ENCODE measurements at regions not wholly inside any gene's neighbourhood (a gene's known extent, or its start where the extent isn't known, plus 50 kb on each side); places are given as distances from the start of the nearest gene placed in this dataset.
"Not testable (repeated sequence)": the region's sequence is repeated elsewhere in the genome, so short reads cannot be mapped to it uniquely, and the experiment has no call there.

DNA sequence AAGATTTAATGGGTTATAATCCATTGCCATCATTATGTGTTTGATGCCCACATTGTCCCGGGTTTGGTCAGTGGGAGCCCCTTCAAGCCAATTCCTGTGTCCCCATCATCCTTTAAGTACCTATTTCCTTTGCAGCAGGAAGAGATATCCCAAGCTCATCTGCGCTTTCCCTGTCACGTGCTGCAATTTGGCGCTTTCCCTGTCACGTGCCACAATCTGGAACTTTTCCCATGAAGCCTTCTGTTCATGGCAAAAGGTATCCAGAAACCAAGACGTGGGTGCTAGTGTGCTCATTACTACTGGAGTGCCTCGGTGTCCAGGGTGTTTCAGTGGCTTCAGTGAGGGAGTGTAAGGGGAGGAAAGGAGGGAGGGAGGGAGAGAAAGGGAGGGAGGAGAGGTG lies 168.5 kb downstream of the NPIPB11 start:
- DNase-seq = no peak
- no peaks in the 10 kb centered on the region for H3K27me3 ChIP-seq
- no peak overlapping the region for H3K27ac ChIP-seq
- intact Hi-C loops (cut with DNase I) = no loop called here
- H3K4me1 ChIP-seq = no peaks in the 10 kb centered on the region
- H3K9me3 ChIP-seq = no peaks in the 10 kb centered on the region
- TF ChIP-seq POLR2A (IDR thresholded peaks at IDR 0.05) (no peak), CTCF (IDR thresholded peaks at IDR 0.05) (no peak)
- 85% methylated on average over 7 of the region's 7 CpGs for WGBS, 2 donors
- H3K4me3 ChIP-seq (replicated peaks in 1 of 3) = no peak overlapping the region
- H3K36me3 ChIP-seq = no peaks in the 10 kb centered on the region

- H3K9me3 ChIP-seq; H3K27me3 ChIP-seq; H3K27ac ChIP-seq; intact Hi-C loops (cut with DNase I); H3K4me3 ChIP-seq (replicated peaks in 1 of 3); H3K4me1 ChIP-seq; H3K36me3 ChIP-seq; DNase-seq: not testable (repeated sequence)
- WGBS, 2 donors = 97 to 99% methylated on average over 15 of the region's 15 CpGs
These were observed 169.0 kb downstream of the NPIPB11 start for GRCh38 chr16:29237495-29237894.

- intact Hi-C loops (cut with DNase I); H3K36me3 ChIP-seq; H3K4me3 ChIP-seq (replicated peaks in 1 of 3); H3K9me3 ChIP-seq; H3K27ac ChIP-seq; H3K27me3 ChIP-seq; DNase-seq; H3K4me1 ChIP-seq: not testable (repeated sequence)
- 93 to 96% methylated on average over 28 to 30 of the region's 30 CpGs for WGBS, 2 donors
These were observed 169.5 kb downstream of the NPIPB11 start for GRCh38 chr16:29237023-29237422.

DNA sequence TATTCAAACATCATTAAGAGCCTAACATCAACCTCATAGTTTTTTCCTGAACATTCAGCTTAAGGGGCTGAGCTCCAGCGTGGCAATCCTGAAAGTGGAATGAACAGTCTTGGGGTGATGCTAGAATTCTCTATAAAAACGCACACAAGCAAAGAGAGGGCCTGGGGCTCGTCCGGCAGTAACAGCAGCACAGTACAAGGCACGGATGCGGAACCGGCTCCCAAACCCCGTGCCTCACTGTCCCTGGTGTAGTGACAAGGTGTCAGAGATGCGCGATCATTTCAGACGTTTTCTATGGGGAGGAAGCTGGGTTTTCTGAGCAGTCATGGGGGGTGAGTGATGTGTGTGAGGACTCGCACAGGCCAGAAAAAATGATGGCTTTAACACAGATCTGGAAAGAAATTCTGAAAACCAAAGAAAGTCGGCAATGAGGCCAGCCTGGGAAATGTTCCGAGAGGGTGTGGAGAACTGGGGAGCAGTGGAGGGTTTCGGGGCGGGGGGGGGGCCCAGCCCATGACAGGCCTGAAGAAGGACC lies 170.6 kb downstream of the NPIPB11 start:
- H3K4me3 ChIP-seq (replicated peaks in 1 of 3); DNase-seq; intact Hi-C loops (cut with DNase I); H3K27ac ChIP-seq; H3K36me3 ChIP-seq; H3K4me1 ChIP-seq; H3K27me3 ChIP-seq; H3K9me3 ChIP-seq: not testable (repeated sequence)
- WGBS, 2 donors = 88 to 90% methylated on average over 15 to 16 of the region's 16 CpGs

DNA sequence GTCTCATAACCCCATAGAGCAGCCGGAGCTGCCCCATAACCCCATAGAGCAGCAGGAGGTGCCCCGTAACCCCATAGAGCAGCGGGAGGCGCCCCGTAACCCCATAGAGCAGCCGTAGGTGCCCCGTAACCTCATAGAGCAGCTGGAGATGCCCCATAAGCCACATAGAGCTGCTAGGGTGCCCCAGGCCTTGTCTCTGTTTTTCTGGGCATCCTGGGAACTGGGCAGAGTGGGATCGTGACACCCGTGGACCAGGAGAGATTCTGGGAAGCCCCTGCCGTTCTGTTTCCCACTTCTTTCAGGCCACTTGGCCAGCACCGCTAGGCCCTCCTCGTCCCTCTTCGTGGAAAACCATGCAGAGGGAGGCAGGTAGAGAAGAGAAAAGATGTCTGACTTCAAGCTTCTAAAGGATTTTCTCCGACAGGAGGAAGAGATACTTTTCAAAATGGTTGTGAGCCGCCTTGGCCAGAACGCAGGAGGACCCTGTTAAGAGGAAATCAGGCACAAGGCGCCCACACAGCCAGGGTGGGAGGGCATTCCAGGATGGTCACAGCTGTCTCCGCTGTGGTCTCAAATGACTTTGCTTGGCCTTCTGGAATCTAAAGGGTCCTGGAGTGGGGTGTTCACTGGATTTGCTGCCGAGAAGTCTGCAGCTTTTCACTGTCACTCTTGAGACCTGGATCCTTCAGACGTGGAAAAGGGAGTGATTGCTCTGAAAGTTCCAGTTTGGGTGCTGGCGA lies 171.8 kb downstream of the NPIPB11 start:
- intact Hi-C loops (cut with DNase I); H3K4me3 ChIP-seq (replicated peaks in 1 of 3); H3K36me3 ChIP-seq; H3K27me3 ChIP-seq; H3K9me3 ChIP-seq; DNase-seq; H3K27ac ChIP-seq; H3K4me1 ChIP-seq: not testable (repeated sequence)
- 84 to 85% methylated on average over 13 to 20 of the region's 21 CpGs for WGBS, 2 donors

DNA sequence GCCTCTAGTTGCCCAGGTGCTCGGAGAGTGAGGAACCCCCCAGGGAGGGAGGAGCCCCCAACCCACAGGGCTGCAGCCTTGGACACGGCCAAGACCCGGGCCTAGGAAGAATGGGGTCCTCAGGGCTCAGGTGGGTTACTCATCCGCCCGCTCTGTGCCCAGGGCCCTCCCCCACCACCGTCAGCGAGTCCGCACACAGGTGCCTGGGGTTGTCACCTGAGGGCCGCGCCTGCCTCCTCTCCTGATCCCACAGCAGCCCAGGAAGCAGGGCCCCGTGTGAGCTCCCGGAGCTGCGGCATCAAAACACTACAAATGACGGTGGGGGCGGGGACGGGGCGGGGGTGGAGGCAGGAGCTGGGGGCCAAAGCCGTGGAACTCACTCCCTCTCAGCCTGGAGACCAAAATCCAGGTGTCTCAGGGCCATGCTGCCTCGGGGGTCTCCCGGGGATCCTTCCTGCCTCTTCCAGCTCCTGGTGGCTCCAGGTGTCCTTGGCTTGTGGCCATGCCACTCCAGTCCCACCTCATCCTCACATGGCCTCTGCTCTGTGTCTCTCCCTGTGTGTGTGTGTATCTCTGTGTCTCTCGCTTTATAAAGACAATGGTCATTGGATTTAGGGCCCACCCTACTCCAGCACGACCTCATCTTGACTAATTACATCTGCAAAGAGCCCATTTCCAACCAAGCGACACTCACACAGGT lies 172.7 kb downstream of the NPIPB11 start:
- H3K27me3 ChIP-seq; H3K4me3 ChIP-seq (replicated peaks in 1 of 3); H3K9me3 ChIP-seq; DNase-seq; intact Hi-C loops (cut with DNase I); H3K4me1 ChIP-seq; H3K27ac ChIP-seq; H3K36me3 ChIP-seq: not testable (repeated sequence)
- 91 to 95% methylated on average over 12 to 19 of the region's 23 CpGs for WGBS, 2 donors

- H3K9me3 ChIP-seq = no peaks in the 10 kb centered on the region
- no peak for TF ChIP-seq POLR2A (IDR thresholded peaks at IDR 0.05)
- TF ChIP-seq CTCF (IDR thresholded peaks at IDR 0.05) = no peak
- 90 to 95% methylated on average over 17 to 25 of the region's 30 CpGs for WGBS, 2 donors
- no peak overlapping the region for H3K4me3 ChIP-seq (replicated peaks in 1 of 3)
- no peaks in the 10 kb centered on the region for H3K4me1 ChIP-seq
- H3K36me3 ChIP-seq = no peaks in the 10 kb centered on the region
- DNase-seq = no peak
- H3K27me3 ChIP-seq = no peaks in the 10 kb centered on the region
- no peak overlapping the region for H3K27ac ChIP-seq
- intact Hi-C loops (cut with DNase I) = no loop called here
These were observed 173.5 kb downstream of the NPIPB11 start for GRCh38 chr16:29232811-29233704.

DNA sequence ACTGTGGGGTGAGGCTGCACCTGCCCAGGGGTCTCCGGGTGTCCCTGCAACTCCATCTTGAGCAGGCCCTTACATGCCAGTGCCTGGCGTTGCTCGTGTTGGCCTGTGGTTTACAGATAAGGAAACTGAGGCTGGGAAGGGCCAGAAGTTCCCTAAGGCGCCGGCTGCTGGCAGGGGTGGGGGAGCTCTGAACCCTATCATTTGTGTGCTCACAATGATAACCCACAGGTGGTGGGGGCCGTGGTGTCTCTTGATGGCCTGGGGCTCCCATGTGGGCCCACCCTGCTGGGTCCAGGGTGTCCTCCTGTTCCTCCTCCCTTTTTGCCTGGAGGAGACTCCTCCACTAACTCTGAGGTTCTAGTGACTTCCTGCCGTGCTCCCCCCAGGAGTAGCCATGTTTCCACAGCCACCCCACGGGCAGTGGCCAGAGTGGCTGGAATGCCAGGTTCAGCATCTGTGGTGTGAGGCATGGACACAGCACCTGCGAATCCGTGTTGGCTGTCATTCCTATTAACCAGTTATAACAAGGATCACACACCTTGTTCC lies 174.3 kb downstream of the NPIPB11 start:
- 89 to 94% methylated on average over 7 of the region's 10 CpGs for WGBS, 2 donors
- DNase-seq; H3K9me3 ChIP-seq; H3K36me3 ChIP-seq; intact Hi-C loops (cut with DNase I); H3K27me3 ChIP-seq; H3K4me3 ChIP-seq (replicated peaks in 1 of 3); H3K4me1 ChIP-seq; H3K27ac ChIP-seq: not testable (repeated sequence)

Measured in thyroid gland (tissue), 4 donors.